IMR-90 (cell line): ENCODE measurements at regions not wholly inside any gene's neighbourhood (a gene's known extent, or its start where the extent isn't known, plus 50 kb on each side); places are given as distances from the start of the nearest gene placed in this dataset.

ENCODE experiments used
- ATAC-seq: fragments of 200-7000 bp; cut with Tn5 transposase; 2 replicates; pipeline ENCODE4 v1.9.1; 2020; ENCODE audit warnings: low read depth, mild to moderate bottlenecking, moderate library complexity
- BruUV-seq: library from RNA; stranded (reverse); fragments of 400-500 nt; replicated peaks from 2 replicates; lab custom pipeline; 2021; lab: Mats Ljungman, UMichigan
- CTCF ChIA-PET: fragments of 300-600 bp; formaldehyde crosslinking; extraction: SDS; loops from one replicate; lab custom pipeline; 2021; ENCODE audit warnings: antibody characterized with exemption; lab: Yijun Ruan, JAX
- POLR2A ChIA-PET: fragments of 300-600 bp; sonication (Branson Sonifier 250); formaldehyde crosslinking; loops from one replicate; lab custom pipeline; 2022; ENCODE audit warnings: antibody characterized with exemption; ENCODE audit not compliant: unreplicated experiment; lab: Charles Lee
- DNase-seq: peaks from one replicate; pipeline ENCODE4 v3.0.0; 2013
- H2AFZ ChIP-seq: replicated peaks from 2 replicates; pipeline ENCODE3; 2013; ENCODE audit warnings: low read length, mild to moderate bottlenecking; ENCODE audit not compliant: poor library complexity
- H2AK5ac ChIP-seq: 2 replicates; pipeline ENCODE4 v1.6.1; 2013; ENCODE audit warnings: low read depth, low read length, inconsistent platforms
- H2AK9ac ChIP-seq: replicated peaks from 2 replicates; pipeline ENCODE3; 2013; ENCODE audit warnings: mild to moderate bottlenecking, low read depth, low read length, moderate library complexity; ENCODE audit not compliant: poor library complexity
- H2BK120ac ChIP-seq: 2 replicates; pipeline ENCODE4 v1.6.1; 2013; ENCODE audit warnings: low read depth, low read length, inconsistent platforms
- H2BK15ac ChIP-seq: 3 replicates; pipeline ENCODE4 v1.6.1; 2013; ENCODE audit warnings: low read depth, low read length, inconsistent platforms
- H2BK20ac ChIP-seq: 2 replicates; pipeline ENCODE4 v1.6.1; 2013; ENCODE audit warnings: low read depth, mild to moderate bottlenecking, inconsistent platforms, low read length, moderate library complexity
- H2BK5ac ChIP-seq: 2 replicates; pipeline ENCODE4 v1.6.1; 2013; ENCODE audit warnings: mild to moderate bottlenecking, low read depth, low read length, inconsistent platforms; ENCODE audit not compliant: poor library complexity, severe bottlenecking
- H3K14ac ChIP-seq: replicated peaks from 2 replicates; pipeline ENCODE4 v1.6.1; 2013; ENCODE audit warnings: low read depth, low read length, inconsistent platforms
- H3K18ac ChIP-seq: 2 replicates; pipeline ENCODE4 v1.6.1; 2013; ENCODE audit warnings: low read depth, low read length, control low read depth
- H3K23ac ChIP-seq: 2 replicates; pipeline ENCODE4 v1.6.1; 2013; ENCODE audit warnings: low read depth, low read length, inconsistent platforms
- H3K27ac ChIP-seq: 2 replicates; pipeline ENCODE4 v1.5.1; 2013; ENCODE audit warnings: mild to moderate bottlenecking, control low read depth, low read length; ENCODE audit not compliant: insufficient read depth
- H3K27me3 ChIP-seq: 2 replicates; pipeline ENCODE4 v1.6.1; 2013; ENCODE audit warnings: low read length; ENCODE audit not compliant: control insufficient read depth, insufficient read depth
- H3K36me3 ChIP-seq: 2 replicates; pipeline ENCODE4 v1.6.1; 2013; ENCODE audit warnings: low read length, mixed read lengths; ENCODE audit not compliant: control insufficient read depth, insufficient read depth
- H3K4ac ChIP-seq: 2 replicates; pipeline ENCODE4 v1.6.1; 2013; ENCODE audit warnings: low read depth, low read length, inconsistent platforms
- H3K4me1 ChIP-seq: 2 replicates; pipeline ENCODE4 v1.6.1; 2013; ENCODE audit warnings: low read length, mixed read lengths; ENCODE audit not compliant: control insufficient read depth, insufficient read depth
- H3K4me2 ChIP-seq: 2 replicates; pipeline ENCODE4 v1.6.1; 2013; ENCODE audit warnings: low read depth, mild to moderate bottlenecking, control low read depth, low read length, moderate library complexity
- H3K4me3 ChIP-seq: 2 replicates; pipeline ENCODE4 v1.5.1; 2013; ENCODE audit warnings: low read depth, mild to moderate bottlenecking, control low read depth, low read length, moderate library complexity; ENCODE audit not compliant: insufficient read depth
- H3K56ac ChIP-seq: 2 replicates; pipeline ENCODE4 v1.6.1; 2013; ENCODE audit warnings: low read length, inconsistent platforms; ENCODE audit not compliant: insufficient read depth; ENCODE audit errors: extremely low read depth
- H3K79me1 ChIP-seq, 2 experiments: 2 replicates each; pipeline ENCODE4 v1.6.1; 2013; ENCODE audit warnings: low read length in 2 of 2, inconsistent platforms in 1 of 2, low read depth in 1 of 2
- H3K9ac ChIP-seq: 2 replicates; pipeline ENCODE4 v1.6.1; 2013; ENCODE audit warnings: low read depth, low read length, control low read depth
- H3K9me1 ChIP-seq: 2 replicates; pipeline ENCODE4 v1.6.1; 2013; ENCODE audit warnings: low read length, inconsistent platforms; ENCODE audit not compliant: insufficient read depth
- H3K9me3 ChIP-seq: 2 replicates; pipeline ENCODE4 v1.6.1; 2013; ENCODE audit warnings: low read length; ENCODE audit not compliant: control insufficient read depth, insufficient read depth
- H4K20me1 ChIP-seq: 2 replicates; pipeline ENCODE4 v1.6.1; 2013; ENCODE audit warnings: low read length, inconsistent platforms; ENCODE audit not compliant: insufficient read depth
- H4K5ac ChIP-seq: 2 replicates; pipeline ENCODE4 v1.6.1; 2013; ENCODE audit warnings: mild to moderate bottlenecking, low read depth, low read length, control low read depth
- H4K8ac ChIP-seq, 2 experiments: 2 replicates each; pipeline ENCODE4 v1.6.1; 2013; ENCODE audit warnings: low read depth in 2 of 2, low read length in 2 of 2, control low read depth in 1 of 2, inconsistent platforms in 1 of 2
- H4K91ac ChIP-seq: 2 replicates; pipeline ENCODE4 v1.6.1; 2013; ENCODE audit warnings: low read depth, low read length, inconsistent platforms; ENCODE audit not compliant: insufficient read depth
- CEBPB ChIP-seq: IDR thresholded peaks from 2 replicates; pipeline ENCODE4 v1.6.1; 2012; ENCODE audit warnings: low read depth, low read length, improper control_type of control experiment
- CHD1 ChIP-seq: IDR thresholded peaks from 2 replicates; pipeline ENCODE4 v1.6.1; 2012; ENCODE audit warnings: low read depth, low read length, improper control_type of control experiment
- CTCF ChIP-seq: conservative IDR thresholded peaks from 2 replicates; pipeline ENCODE4 v1.5.1; 2012; ENCODE audit warnings: mild to moderate bottlenecking, low read depth, low read length, improper control_type of control experiment
- ELK1 ChIP-seq: fragments of 150-350 bp; IDR thresholded peaks from 2 replicates; pipeline ENCODE4 v1.6.1; 2016; ENCODE audit warnings: low read depth, mild to moderate bottlenecking, low read length, moderate library complexity, borderline replicate concordance
- FOS ChIP-seq: fragments of 150-350 bp; IDR thresholded peaks from 2 replicates; pipeline ENCODE4 v1.6.1; 2016; ENCODE audit warnings: low read depth, low read length
- MAFK ChIP-seq: IDR thresholded peaks from 2 replicates; pipeline ENCODE4 v1.6.1; 2012; ENCODE audit warnings: low read depth, low read length, improper control_type of control experiment
- POLR2A ChIP-seq: IDR thresholded peaks from 2 replicates; pipeline ENCODE4 v1.6.1; 2012; ENCODE audit warnings: mild to moderate bottlenecking, low read depth, low read length
- WGBS, 2 experiments: methylation state at CpG; one replicate each; pipeline versions ENCODE4 v1.1.5 to v1.1.7; 2013; ENCODE audit warnings: missing lambda C conversion rate in 2 of 2; ENCODE audit not compliant: insufficient read length in 1 of 2; ENCODE audit errors: extremely low coverage in 2 of 2; 5-methylcytosine and 5-hydroxymethylcytosine counted together
- dilution Hi-C: fragments of 300-500 bp; cut with HindIII; formaldehyde crosslinking; loops from one replicate; pipeline ENCODE4 v1.14.3; 2018; ENCODE audit warnings: low sequenced_read_pairs; ENCODE audit not compliant: unreplicated experiment
- in situ Hi-C: fragments of 300-500 bp; cut with MboI; formaldehyde crosslinking; loops from 3 replicates; pipeline ENCODE4 v1.14.3; 2019; ENCODE audit warnings: low sequenced_read_pairs, inconsistent platforms, mixed read lengths
- intact Hi-C: fragments of 100-400 bp; cut with micrococcal nuclease; formaldehyde crosslinking; loops from 2 replicates; pipeline ENCODE4 v1.10.0; 2022
- TF ChIP-seq, protein P1 (sequence below): fragments of 150-350 bp; IDR thresholded peaks from 2 replicates; pipeline ENCODE4 v1.6.1; 2017; ENCODE audit warnings: mild to moderate bottlenecking, antibody characterized with exemption, low read length, low read depth

GRCh38 chr1:193458628-193459027 is 272.2 kb upstream of the B3GALT2 start:
- Histone ChIP-seq H3K4ac (no peak overlapping the region), H4K20me1 (no peaks in the 10 kb centered on the region), H2BK120ac (no peak overlapping the region), H3K4me3 (no peak overlapping the region), H2AFZ (no peak overlapping the region), H2AK9ac (no peak overlapping the region), H3K9me3 (no peaks in the 10 kb centered on the region), H3K9me1 (no peaks in the 10 kb centered on the region), H2BK15ac (no peak overlapping the region), H3K23ac (no peak overlapping the region), H4K5ac (no peak overlapping the region), H3K9ac (no peak overlapping the region), H4K8ac (no peak overlapping the region), H3K18ac (no peak overlapping the region), H3K56ac (no peak overlapping the region), H3K27me3 (no peaks in the 10 kb centered on the region), H3K4me2 (no peak overlapping the region), H4K91ac (no peak overlapping the region), H2BK5ac (no peak overlapping the region), H2BK20ac (no peak overlapping the region), H3K79me1 (no peaks in the 10 kb centered on the region), H2AK5ac (no peak overlapping the region), H3K27ac (no peak overlapping the region), H3K14ac (no peak overlapping the region), H3K4me1 (no peaks in the 10 kb centered on the region; the same call in 1 of the 2 replicates), H3K36me3 (no peaks in the 10 kb centered on the region)
- ATAC-seq (no peak), DNase-seq (no peak)
- BruUV-seq = no TSS peak
- ChIA-PET CTCF (interaction anchor here (0.6 to 0.9 kb wide), 2 partner anchors 15 to 113 kb away, joined by 4 read pairs; no protein-coding TSS in a partner anchor), POLR2A (no interaction called here)
- no peak for TF ChIP-seq CTCF
- no peak for TF ChIP-seq MAFK
- TF ChIP-seq, protein P1, sequence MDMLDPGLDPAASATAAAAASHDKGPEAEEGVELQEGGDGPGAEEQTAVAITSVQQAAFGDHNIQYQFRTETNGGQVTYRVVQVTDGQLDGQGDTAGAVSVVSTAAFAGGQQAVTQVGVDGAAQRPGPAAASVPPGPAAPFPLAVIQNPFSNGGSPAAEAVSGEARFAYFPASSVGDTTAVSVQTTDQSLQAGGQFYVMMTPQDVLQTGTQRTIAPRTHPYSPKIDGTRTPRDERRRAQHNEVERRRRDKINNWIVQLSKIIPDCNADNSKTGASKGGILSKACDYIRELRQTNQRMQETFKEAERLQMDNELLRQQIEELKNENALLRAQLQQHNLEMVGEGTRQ = no peak
- no peak for TF ChIP-seq POLR2A
- no peak for TF ChIP-seq FOS
- TF ChIP-seq CEBPB = no peak
- TF ChIP-seq CHD1 = no peak
- TF ChIP-seq ELK1 = no peak
- dilution Hi-C loops (no loop called here), in situ Hi-C loops (no loop called here), intact Hi-C loops (no loop called here)
- WGBS, 2 experiments = no CpG with 5 or more reads among the region's 5 CpGs
